ENCODE measurements at regions not wholly inside any gene's neighbourhood (a gene's known extent, or its start where the extent isn't known, plus 50 kb on each side); places are given as distances from the start of the nearest gene placed in this dataset.

DNA sequence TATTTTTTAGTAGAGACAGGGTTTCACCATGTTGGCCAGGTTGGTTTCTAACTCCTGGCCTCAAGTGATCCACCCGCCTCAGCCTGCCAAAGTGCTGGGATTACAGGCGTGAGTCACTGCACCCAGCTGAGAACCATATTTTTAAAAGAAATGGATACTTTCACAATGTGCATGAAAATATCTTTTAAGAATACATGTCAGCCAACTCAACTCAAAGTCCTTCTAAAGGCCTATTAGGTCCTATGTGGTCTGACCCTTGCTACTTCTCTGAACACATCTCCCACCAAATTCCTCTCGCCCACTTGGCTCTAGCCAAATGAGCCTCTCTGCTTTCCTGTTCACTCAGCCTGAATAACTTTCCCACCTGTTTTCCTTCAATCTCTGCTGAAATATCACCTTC lies 119.6 kb downstream of the MTX2 start:
- Mint-ChIP-seq H3K27ac (no peak overlapping the region), H3K27me3 (peaks cover 10% of the 10 kb centered on the region), H3K36me3 (no peaks in the 10 kb centered on the region), H3K9me3 (no peaks in the 10 kb centered on the region), H3K4me3 (no peak overlapping the region), H3K4me1 (no peaks in the 10 kb centered on the region)

DNA sequence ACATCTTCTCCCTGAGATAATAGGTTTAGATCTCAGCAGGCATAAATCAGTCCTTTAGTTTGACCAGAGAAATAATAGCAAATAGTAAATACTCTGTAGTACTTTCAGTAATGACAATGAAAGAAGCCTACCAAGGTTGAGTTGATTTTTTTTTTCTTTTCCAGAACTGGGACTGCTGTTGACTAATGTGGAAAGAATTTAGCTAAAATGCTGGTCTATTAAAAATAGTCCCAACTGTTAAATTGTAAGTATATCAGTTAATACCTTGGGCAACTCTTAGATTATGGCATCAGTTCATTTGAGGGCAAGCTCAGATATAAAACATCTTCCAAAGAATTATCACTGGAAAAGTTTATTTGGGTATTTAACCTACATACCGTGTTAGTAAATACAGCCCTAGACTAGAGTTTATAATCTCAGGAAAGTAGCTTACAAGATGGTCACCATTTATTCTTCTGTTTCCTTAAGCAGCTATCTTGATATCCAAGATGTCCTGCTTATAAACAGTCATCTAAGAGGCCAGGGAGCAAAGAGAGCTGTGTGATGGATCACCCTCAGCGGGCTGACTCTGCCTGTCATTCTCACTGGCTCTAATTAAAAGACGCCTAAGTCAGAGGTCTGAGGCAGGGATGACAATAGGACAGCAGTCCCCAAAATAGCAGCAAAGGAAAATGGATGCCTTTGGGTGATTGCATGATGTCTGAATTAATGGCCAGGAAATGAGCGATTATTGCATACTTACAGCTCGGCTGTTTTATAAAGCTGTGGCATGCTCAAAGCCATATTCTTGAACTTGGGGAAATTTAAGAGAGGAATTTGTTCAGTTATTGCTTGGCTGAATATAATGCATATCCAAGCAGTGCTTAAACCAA lies 121.3 kb downstream of the MTX2 start:
- Mint-ChIP-seq H3K4me1 (no peaks in the 10 kb centered on the region), H3K9me3 (no peaks in the 10 kb centered on the region), H3K27ac (no peak overlapping the region), H3K4me3 (no peak overlapping the region), H3K27me3 (peaks cover 10% of the 10 kb centered on the region), H3K36me3 (no peaks in the 10 kb centered on the region)

DNA sequence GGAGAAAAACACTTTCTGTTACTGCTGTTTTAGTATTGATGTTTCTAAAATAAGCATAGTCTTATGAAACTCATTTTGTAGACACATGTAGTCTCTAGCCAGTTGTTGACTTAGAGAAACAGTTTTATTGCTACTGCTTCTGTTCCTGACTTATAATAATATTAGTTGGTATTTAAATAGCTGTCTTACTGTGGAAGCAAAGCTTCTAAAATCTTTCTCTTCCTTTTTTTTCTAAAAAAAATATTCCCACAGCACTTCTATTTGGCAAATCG lies 121.8 kb downstream of the MTX2 start:
- H3K27ac Mint-ChIP-seq, result no peak overlapping the region
- H3K4me3 Mint-ChIP-seq, result no peak overlapping the region
- H3K36me3 Mint-ChIP-seq, result no peaks in the 10 kb centered on the region
- H3K9me3 Mint-ChIP-seq, result no peaks in the 10 kb centered on the region
- H3K4me1 Mint-ChIP-seq, result no peaks in the 10 kb centered on the region
- H3K27me3 Mint-ChIP-seq, result peaks cover 11% of the 10 kb centered on the region

DNA sequence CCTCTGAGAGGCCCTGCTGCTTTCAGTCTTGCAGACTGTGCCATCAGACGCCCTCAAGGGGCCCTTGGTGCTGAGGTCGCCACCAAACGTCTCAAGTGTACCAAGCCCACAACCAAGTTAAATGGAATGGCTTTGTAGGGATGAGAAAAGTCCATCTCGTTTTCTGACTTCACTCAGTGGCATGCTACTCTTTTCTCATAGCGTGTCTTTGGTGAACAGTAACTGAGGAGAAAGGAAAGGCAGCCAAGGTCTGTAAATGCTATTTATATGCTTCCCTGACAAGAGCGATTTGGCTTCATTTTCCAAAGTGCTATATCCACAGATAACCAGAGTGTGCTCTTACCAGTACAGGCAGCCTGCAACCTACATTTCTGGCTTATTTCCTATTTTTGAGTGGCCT lies 123.0 kb downstream of the MTX2 start:
- no peak overlapping the region for H3K27ac Mint-ChIP-seq
- H3K36me3 Mint-ChIP-seq, result no peaks in the 10 kb centered on the region
- H3K4me1 Mint-ChIP-seq, result no peaks in the 10 kb centered on the region
- H3K4me3 Mint-ChIP-seq, result no peak overlapping the region
- no peaks in the 10 kb centered on the region for H3K9me3 Mint-ChIP-seq
- H3K27me3 Mint-ChIP-seq, result peaks cover 13% of the 10 kb centered on the region

DNA sequence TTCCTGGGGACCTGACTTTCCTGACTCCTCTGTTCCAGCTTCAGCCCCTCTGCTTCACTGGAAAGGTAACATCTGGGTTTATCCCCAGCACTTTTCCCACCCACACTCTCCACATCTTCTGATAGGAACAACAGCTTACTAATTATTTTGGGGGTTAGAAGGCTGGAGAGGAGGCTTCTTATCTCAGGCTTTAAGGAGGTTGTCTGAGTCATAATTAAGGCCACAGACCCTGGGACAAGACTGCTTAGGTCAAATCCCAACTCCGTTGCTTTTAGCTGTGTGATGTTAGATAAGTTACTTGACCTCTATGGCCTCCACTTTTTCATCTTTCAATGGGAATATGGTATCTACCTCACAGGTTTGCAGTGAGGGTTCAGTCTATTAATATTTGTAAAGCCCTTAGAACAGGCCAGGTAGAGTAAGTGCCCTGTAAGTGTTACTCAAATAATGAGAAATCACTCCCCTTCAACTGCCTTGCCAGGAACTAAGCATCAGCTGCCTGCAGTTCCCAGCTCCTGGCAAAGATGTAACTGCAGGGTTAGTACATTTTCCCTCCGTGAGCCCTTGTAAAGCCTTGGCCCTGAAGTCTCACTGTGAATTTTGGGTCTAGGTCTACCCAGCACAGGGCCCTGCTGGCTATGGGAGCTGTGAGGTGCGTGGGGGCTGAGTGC lies 123.6 kb downstream of the MTX2 start:
- Mint-ChIP-seq H3K4me3 (no peak overlapping the region), H3K4me1 (no peaks in the 10 kb centered on the region), H3K27me3 (peaks cover 13% of the 10 kb centered on the region), H3K36me3 (no peaks in the 10 kb centered on the region), H3K9me3 (no peaks in the 10 kb centered on the region), H3K27ac (no peak overlapping the region)

DNA sequence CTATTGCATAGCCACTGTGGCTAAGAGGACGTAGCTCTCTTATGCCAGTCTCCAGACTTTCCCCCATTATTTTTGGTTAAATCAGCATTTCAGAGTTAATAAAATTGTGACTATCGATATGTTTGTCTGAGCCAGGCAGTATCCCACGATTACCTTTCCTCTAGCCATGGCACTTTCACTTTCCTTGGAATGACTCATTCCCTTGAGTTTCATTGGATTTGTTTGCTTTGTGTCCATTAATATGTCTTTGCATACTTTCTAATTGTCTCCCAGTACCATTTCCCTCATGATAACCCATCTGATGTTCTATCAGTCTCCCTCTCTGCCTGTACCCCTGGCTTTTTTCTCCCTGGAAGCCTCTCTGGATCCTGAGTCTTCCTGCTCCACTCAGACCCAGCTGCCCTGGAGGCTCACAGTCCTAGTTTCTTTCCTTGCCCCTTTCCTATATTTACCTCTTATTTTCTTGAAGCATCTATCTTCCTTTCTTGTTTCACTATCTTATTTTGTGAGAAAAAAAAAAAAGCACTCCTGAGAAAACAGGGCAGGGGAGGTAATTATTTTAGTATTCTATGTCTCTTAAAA lies 126.1 kb downstream of the MTX2 start:
- Mint-ChIP-seq H3K27me3 (peaks cover 10% of the 10 kb centered on the region), H3K36me3 (no peaks in the 10 kb centered on the region), H3K4me1 (peaks cover 0 to 2% (median 0%) of the 10 kb centered on the region in 3 donors), H3K4me3 (no peak overlapping the region), H3K27ac (no peak overlapping the region), H3K9me3 (no peaks in the 10 kb centered on the region)

DNA sequence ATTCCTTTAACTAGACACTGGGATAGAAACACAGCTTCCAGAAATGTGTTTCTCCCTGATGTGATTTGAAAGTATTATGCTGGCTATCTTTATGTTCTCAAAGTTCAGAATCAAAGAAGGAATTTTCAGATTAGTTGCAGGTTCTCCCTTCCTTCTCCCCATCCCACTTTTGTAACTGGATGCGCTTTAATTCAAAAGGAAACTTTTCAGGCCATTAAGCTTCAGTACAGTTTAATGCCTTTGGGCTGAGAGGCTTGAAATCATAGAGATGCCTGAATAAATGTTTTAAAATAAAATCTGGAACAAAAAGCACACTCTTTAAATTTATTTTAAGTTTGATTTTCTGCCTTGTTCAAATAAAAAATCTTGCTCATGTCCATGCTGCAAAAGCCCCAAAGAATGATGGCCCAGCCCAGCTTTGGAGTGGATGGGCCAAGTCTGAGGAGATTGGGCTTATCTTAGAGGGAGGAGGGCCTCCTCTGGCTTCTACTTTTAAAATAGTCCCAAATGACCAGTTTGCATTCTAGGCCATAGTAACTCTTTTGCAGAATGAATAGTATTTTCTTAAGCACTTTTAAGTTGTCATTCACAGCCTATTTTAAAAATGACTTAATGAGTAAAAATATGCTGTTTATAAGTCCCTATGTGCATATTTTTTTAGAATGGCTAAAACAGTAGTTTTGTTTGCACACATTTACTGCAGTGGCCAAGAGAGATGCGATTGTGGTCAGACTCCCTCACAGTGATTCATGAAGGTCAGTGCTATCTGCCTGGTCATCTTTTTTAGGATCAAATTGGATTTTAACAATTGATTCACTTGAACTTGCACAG lies 129.2 kb downstream of the MTX2 start:
- Mint-ChIP-seq H3K4me3 (no peak overlapping the region), H3K27ac (no peak overlapping the region), H3K9me3 (no peaks in the 10 kb centered on the region), H3K27me3 (peaks cover 5% of the 10 kb centered on the region), H3K4me1 (peaks cover 0 to 2% (median 0%) of the 10 kb centered on the region in 3 donors), H3K36me3 (no peaks in the 10 kb centered on the region)

DNA sequence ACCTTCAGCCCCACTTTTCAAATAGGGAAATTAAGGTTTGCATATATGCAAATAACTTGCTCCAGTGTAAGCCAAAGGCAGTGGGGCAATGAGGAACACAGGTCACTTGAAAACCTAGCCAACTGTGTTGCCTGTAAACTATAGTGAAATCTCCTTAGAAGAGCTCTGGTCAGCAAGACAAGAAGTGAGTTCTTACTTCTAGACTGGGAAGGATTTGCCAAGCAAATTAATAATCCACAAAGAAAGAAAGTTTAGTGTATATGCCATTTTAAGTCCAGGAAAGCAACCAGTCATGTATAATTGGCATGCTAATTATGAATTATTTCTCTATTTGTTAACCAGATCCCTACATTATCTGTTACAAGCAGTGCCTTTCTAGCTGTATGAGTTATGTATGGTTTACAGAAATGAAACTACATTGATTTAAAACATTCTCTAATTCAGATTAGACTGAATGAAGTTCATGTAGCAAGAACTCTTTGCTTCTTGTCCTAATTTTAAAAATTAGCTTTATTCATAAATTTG lies 129.9 kb downstream of the MTX2 start:
- H3K27me3 Mint-ChIP-seq, result peaks cover 3% of the 10 kb centered on the region
- no peaks in the 10 kb centered on the region for H3K36me3 Mint-ChIP-seq
- H3K4me3 Mint-ChIP-seq, result no peak overlapping the region

DNA sequence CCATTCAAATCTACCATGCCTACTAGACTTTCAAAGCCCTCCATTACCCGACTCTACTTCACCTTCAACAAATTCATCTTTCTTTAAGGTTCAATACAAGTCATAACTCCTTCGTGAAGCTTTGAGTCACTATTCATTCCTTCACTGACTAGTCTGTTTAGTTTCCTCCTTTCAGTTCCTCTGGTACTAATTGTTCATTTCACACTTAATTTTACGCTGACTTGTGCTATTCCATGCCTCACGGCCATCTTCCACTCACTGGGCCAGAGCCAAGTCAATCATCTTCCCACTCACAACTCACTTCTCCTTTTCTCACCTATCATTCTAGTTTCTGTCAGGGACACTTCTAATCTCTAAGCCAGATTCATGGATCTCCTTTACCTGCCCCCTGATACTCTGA lies 136.2 kb downstream of the MTX2 start:
- Mint-ChIP-seq H3K27me3 (peaks cover 3% of the 10 kb centered on the region), H3K4me3 (peak overlapping the region in 1 of 4 donors; percentile 9), H3K27ac (peak overlapping the region in 1 of 3 donors; percentile 50), H3K9me3 (no peaks in the 10 kb centered on the region), H3K4me1 (peaks cover 0 to 5% (median 5%) of the 10 kb centered on the region in 3 donors), H3K36me3 (no peaks in the 10 kb centered on the region)

More for the DNA sequence above, 129.9 kb downstream of the MTX2 start:
- no peaks in the 10 kb centered on the region for H3K9me3 Mint-ChIP-seq
- peaks cover 0 to 2% (median 0%) of the 10 kb centered on the region in 3 donors for H3K4me1 Mint-ChIP-seq
- H3K27ac Mint-ChIP-seq, result no peak overlapping the region

DNA sequence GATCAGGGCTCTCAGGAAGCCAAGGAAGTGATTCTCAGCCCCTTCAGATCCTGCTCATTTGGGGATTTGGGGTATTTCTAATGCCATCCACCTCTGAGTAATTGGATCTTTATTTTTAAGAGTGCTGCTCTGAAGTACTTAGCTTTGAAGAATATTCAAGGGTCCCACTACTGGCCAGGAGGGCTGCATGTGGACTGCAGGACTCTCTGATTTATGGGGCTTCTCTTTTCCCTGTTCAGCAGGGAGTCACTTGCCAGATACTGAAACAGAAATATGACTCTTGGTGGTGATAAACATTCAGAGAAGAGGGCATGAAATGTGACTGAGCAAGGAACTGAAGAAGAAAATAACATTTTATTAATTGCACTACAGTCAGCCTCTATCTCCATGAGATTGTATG lies 138.5 kb downstream of the MTX2 start:
- Mint-ChIP-seq H3K36me3 (no peaks in the 10 kb centered on the region), H3K27ac (no peak overlapping the region), H3K4me1 (peaks cover 0 to 5% (median 5%) of the 10 kb centered on the region in 3 donors), H3K4me3 (no peak overlapping the region), H3K27me3 (peaks cover 5% of the 10 kb centered on the region), H3K9me3 (no peaks in the 10 kb centered on the region)

DNA sequence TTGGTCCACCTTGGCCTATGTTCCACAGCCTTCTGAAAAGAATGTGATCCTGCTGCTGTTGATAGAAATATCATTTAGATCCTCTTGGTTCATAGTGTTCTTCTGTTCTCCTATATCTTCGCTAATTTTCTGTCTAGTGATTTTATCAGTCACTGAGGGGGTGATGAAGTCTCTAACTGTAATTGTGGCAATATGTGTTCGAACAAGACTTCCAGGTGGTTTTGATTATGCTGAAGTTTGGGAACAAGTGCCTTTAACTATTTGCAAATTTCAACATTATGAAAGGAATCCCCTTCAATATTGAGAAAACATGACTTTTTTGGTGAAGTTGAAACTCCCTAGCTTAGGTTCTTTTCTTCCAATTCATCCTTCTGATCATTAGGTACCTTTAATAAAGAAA lies 140.4 kb downstream of the MTX2 start:
- no peak overlapping the region for H3K27ac Mint-ChIP-seq
- H3K9me3 Mint-ChIP-seq, result no peaks in the 10 kb centered on the region
- peaks cover 0 to 5% (median 5%) of the 10 kb centered on the region in 3 donors for H3K4me1 Mint-ChIP-seq
- H3K36me3 Mint-ChIP-seq, result peaks cover 2% of the 10 kb centered on the region
- H3K27me3 Mint-ChIP-seq, result peaks cover 5% of the 10 kb centered on the region
- no peak overlapping the region for H3K4me3 Mint-ChIP-seq

DNA sequence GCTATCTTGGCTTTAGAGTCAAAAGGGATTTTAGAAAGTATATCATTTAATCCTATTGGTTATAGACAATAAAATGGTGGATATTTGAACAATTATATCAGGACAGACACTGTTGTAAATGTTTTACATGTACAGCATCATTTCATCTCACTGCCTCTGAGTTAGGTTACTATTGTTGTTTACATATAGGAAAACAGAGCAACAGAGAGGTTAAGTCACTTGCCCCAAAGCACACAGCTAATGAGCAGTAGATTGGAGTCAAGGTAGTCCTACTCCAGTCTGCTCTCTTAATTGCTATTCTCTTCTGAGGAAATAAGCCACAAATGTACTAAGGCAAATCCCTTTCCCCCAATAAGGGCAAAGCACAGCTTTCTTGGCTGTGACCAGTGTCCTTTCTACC lies 142.9 kb downstream of the MTX2 start:
- Mint-ChIP-seq H3K27ac (no peak overlapping the region), H3K36me3 (peaks cover 2% of the 10 kb centered on the region), H3K4me3 (no peak overlapping the region), H3K9me3 (no peaks in the 10 kb centered on the region), H3K4me1 (peaks cover 0 to 2% (median 0%) of the 10 kb centered on the region in 3 donors), H3K27me3 (peaks cover 9% of the 10 kb centered on the region)

DNA sequence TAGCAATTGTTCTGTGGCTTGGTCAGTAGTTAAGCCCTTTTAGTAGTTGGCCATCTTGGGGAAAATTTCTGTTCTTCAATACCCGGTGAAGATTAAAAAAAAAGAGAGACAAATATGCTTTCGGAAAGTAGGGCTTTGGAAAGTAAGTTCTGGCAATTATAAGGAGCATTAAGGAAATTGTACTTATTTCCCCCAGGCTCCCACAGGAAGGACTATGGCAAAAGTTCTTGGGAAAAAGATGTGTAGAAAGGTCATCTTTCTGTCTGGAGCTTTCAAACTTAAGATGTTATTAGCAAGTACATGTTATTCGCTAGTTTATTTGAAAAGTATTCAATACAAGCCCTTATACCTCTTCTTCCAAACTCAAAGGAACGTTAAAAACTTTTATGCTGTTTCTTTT lies 144.5 kb downstream of the MTX2 start:
- H3K27me3 Mint-ChIP-seq, result peaks cover 11% of the 10 kb centered on the region
- H3K9me3 Mint-ChIP-seq, result no peaks in the 10 kb centered on the region
- no peak overlapping the region for H3K27ac Mint-ChIP-seq
- peaks cover 0 to 2% (median 0%) of the 10 kb centered on the region in 3 donors for H3K4me1 Mint-ChIP-seq
- no peak overlapping the region for H3K4me3 Mint-ChIP-seq
- peaks cover 2% of the 10 kb centered on the region for H3K36me3 Mint-ChIP-seq

DNA sequence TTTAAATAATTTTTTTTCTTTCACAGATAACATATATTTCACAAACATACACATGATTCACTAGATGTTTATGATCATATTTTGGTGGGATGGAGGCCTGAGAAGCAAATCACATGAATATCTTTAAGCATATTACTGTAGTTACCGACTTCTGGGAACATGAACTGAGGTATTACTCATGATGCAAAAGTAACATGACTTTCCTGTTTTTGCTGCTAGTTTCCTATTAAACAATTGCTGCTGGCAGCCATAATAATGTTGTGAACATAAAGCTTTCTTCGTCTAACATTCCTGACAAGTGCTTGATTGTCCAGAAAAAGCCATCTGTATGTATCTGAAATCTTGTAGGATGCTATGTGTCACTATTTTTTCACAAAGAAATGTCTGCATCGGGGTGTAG lies 145.4 kb downstream of the MTX2 start:
- Mint-ChIP-seq H3K36me3 (peaks cover 2% of the 10 kb centered on the region), H3K9me3 (no peaks in the 10 kb centered on the region), H3K27me3 (peaks cover 15% of the 10 kb centered on the region), H3K27ac (no peak overlapping the region), H3K4me1 (peaks cover 0 to under 1% (median 0%) of the 10 kb centered on the region in 3 donors), H3K4me3 (no peak overlapping the region)

All from IgD-negative memory B cell (primary cell).